A673 (cell line): ENCODE measurements at regions not wholly inside any gene's neighbourhood (a gene's known extent, or its start where the extent isn't known, plus 50 kb on each side); places are given as distances from the start of the nearest gene placed in this dataset.

ENCODE experiments used
- BruUV-seq: library from RNA; stranded (reverse); fragments of 400-500 nt; replicated peaks from 2 replicates; lab custom pipeline; 2021; lab: Mats Ljungman, UMichigan
- CTCF ChIA-PET: fragments of 300-600 bp; sonication (Branson Sonifier 250); formaldehyde crosslinking; loops from one replicate; lab custom pipeline; 2022; ENCODE audit warnings: antibody characterized with exemption; lab: Charles Lee
- POLR2A ChIA-PET: fragments of 300-600 bp; sonication (Branson Sonifier 250); formaldehyde crosslinking; loops from one replicate; lab custom pipeline; 2022; ENCODE audit warnings: antibody characterized with exemption; ENCODE audit not compliant: low non-redundant PET; lab: Charles Lee
- DNase-seq: peaks from one replicate; pipeline ENCODE4 v3.0.0-alpha.2; 2015; ENCODE audit warnings: low spot score
- H3K27ac ChIP-seq: fragments of 200-600 bp; sonication (generic); 2 replicates; pipeline ENCODE4 v1.5.1; 2016; ENCODE audit warnings: mixed run types, low read depth, mild to moderate bottlenecking, mixed read lengths, antibody characterized with exemption, low read length; ENCODE audit not compliant: poor library complexity, severe bottlenecking
- H3K27me3 ChIP-seq: fragments of 200-600 bp; sonication (generic); replicated peaks from 2 replicates; pipeline ENCODE4 v1.6.1; 2017; ENCODE audit warnings: mixed run types, low read depth, mild to moderate bottlenecking, mixed read lengths, antibody characterized with exemption, low read length; ENCODE audit not compliant: insufficient read depth, poor library complexity
- H3K36me3 ChIP-seq: fragments of 200-600 bp; sonication (generic); 2 replicates; pipeline ENCODE4 v1.6.1; 2016; ENCODE audit warnings: mixed run types, mild to moderate bottlenecking, mixed read lengths, antibody characterized with exemption, low read length; ENCODE audit not compliant: insufficient read depth, poor library complexity, severe bottlenecking
- H3K4me1 ChIP-seq: fragments of 200-600 bp; sonication (generic); 2 replicates; pipeline ENCODE4 v1.6.1; 2017; ENCODE audit warnings: mixed run types, mild to moderate bottlenecking, mixed read lengths, antibody characterized with exemption, low read length; ENCODE audit not compliant: insufficient read depth, poor library complexity, severe bottlenecking
- H3K4me3 ChIP-seq: fragments of 200-600 bp; sonication (generic); 2 replicates; pipeline ENCODE4 v1.5.1; 2016; ENCODE audit warnings: low read depth, mixed run types, mild to moderate bottlenecking, mixed read lengths, low read length; ENCODE audit not compliant: poor library complexity, severe bottlenecking
- H3K9me3 ChIP-seq: fragments of 200-600 bp; sonication (generic); 2 replicates; pipeline ENCODE4 v1.6.1; 2016; ENCODE audit warnings: mixed run types, low read depth, mild to moderate bottlenecking, mixed read lengths, antibody characterized with exemption, low read length; ENCODE audit not compliant: poor library complexity, severe bottlenecking
- EZH2 ChIP-seq: fragments of 200-600 bp; sonication (generic); IDR thresholded peaks from 2 replicates; pipeline ENCODE4 v1.6.1; 2017; ENCODE audit warnings: borderline replicate concordance, low read depth, mild to moderate bottlenecking, mixed read lengths, antibody characterized with exemption, low read length; ENCODE audit not compliant: poor library complexity, severe bottlenecking
- intact Hi-C: fragments of 100-400 bp; cut with micrococcal nuclease; formaldehyde crosslinking; loops from one replicate; pipeline ENCODE4 v1.10.0; 2022; ENCODE audit not compliant: unreplicated experiment
- TF ChIP-seq, protein P1 (sequence below): fragments of 300-800, 200-600 bp; sonication (generic); conservative IDR thresholded peaks from 2 replicates; pipeline ENCODE4 v1.5.1; 2017; ENCODE audit warnings: low read depth, mild to moderate bottlenecking, antibody characterized with exemption, low read length, moderate library complexity, mixed read lengths

DNA sequence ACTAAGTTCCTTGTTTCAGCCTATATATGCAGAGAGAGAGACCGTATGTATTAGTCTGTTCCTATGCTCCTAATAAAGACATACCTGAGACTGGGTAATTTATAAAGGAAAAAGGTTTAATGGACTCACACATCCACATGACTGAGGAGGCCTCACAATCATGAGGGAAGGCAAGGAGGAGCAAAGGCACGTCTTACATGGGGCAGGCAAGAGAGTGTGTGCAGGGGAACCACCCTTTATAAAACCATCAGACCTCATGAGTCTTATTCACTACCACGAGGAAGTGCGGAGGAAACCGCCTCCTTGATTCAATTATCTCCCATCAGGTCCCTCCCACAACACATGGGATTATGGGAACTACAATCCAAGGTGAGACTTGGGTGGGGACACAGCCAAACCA is 73.8 kb downstream of the TMEM18 start:
- intact Hi-C loops = no loop called here
- no peaks in the 10 kb centered on the region for H3K9me3 ChIP-seq
- no peaks in the 10 kb centered on the region for H3K27me3 ChIP-seq
- POLR2A ChIA-PET = no interaction called here
- no TSS peak for BruUV-seq
- H3K4me3 ChIP-seq = no peak overlapping the region
- H3K27ac ChIP-seq = no peak overlapping the region
- no peaks in the 10 kb centered on the region for H3K36me3 ChIP-seq
- no peak for TF ChIP-seq EZH2
- TF ChIP-seq, protein P1, sequence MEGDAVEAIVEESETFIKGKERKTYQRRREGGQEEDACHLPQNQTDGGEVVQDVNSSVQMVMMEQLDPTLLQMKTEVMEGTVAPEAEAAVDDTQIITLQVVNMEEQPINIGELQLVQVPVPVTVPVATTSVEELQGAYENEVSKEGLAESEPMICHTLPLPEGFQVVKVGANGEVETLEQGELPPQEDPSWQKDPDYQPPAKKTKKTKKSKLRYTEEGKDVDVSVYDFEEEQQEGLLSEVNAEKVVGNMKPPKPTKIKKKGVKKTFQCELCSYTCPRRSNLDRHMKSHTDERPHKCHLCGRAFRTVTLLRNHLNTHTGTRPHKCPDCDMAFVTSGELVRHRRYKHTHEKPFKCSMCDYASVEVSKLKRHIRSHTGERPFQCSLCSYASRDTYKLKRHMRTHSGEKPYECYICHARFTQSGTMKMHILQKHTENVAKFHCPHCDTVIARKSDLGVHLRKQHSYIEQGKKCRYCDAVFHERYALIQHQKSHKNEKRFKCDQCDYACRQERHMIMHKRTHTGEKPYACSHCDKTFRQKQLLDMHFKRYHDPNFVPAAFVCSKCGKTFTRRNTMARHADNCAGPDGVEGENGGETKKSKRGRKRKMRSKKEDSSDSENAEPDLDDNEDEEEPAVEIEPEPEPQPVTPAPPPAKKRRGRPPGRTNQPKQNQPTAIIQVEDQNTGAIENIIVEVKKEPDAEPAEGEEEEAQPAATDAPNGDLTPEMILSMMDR = no peak
- no peaks in the 10 kb centered on the region for H3K4me1 ChIP-seq
- CTCF ChIA-PET = no interaction called here
- DNase-seq = no peak

DNA sequence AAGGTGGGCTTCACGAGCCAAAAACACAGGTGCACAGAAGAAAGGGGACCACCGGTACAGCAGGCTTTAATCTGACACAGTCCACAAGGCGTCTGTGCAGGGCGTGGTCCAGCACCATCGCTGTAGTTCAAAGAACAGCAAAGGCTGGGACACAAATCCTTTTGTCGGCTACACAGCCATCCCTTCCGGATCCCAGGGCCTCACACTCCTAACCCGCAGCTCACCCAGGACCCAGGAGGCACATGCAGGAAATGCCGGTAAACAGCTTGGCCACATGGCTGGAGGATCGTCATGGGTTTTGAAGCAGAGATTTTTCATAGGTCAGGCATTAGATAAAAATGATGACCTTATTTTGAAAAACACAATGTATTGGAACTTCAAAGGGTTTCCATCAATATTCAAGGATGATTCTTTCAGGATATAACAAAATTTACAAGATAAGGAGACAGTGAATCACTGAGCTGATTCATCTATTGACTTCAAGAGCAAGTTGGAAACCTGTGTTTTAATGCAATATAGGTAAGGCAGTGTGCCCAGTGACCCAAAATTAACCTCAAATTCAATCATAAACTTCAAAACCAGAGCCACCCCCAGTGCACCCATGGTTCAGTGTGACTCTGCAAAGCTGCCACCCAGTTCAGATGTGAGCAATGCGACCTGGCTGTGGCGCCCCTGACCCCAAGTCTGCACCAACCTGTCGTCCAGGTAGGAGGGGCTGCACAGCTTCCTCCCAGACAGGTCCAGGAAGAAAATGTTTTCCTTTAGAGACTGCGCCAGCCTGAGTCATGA is 74.4 kb downstream of the TMEM18 start:
- no peak for TF ChIP-seq EZH2
- TF ChIP-seq, protein P1 = no peak
- no peaks in the 10 kb centered on the region for H3K9me3 ChIP-seq
- H3K4me1 ChIP-seq = no peaks in the 10 kb centered on the region
- no peaks in the 10 kb centered on the region for H3K36me3 ChIP-seq
- CTCF ChIA-PET = no interaction called here
- no peak overlapping the region for H3K4me3 ChIP-seq
- POLR2A ChIA-PET = no interaction called here
- no peak for DNase-seq
- intact Hi-C loops = no loop called here
- no TSS peak for BruUV-seq
- H3K27ac ChIP-seq = no peak overlapping the region
- H3K27me3 ChIP-seq = no peaks in the 10 kb centered on the region

DNA sequence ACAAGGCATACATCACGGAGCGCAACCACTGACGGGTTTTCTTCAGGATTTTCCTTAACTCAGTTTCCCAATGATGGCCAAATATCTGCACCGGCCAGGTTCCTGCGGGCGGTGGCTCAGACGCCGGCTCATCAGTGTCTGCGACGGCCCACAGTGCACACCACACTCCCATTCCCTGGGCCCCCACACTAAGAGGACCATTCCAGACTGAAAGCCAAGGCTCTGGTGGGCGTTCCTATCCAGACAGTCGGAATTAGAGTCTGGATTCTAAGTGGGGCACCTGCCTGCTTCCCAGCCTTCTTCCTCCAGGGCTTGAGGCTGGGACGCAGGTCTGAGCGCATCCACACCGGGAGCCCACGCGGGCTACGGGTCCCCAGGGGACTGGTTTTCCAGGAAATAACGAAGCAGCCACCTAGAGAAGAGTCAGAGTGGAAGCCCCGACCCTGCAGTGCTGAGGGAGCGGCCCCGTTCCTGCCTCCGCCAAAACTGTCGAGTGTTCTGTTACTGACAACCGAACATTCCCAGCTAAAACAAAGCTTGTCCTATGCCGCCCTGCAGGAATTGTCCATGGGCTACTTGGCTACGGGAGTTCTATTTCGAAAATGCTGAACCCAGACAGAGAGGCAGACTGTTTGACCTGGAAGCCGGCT is 75.3 kb downstream of the TMEM18 start:
- intact Hi-C loops = no loop called here
- ChIA-PET CTCF (no interaction called here), POLR2A (no interaction called here)
- Histone ChIP-seq H3K4me1 (no peaks in the 10 kb centered on the region), H3K27ac (no peak overlapping the region), H3K27me3 (no peaks in the 10 kb centered on the region), H3K4me3 (no peak overlapping the region), H3K9me3 (no peaks in the 10 kb centered on the region), H3K36me3 (no peaks in the 10 kb centered on the region)
- no TSS peak for BruUV-seq
- no peak for DNase-seq
- TF ChIP-seq EZH2 = no peak
- TF ChIP-seq, protein P1 = no peak
